ENCODE measurements at regions not wholly inside any gene's neighbourhood (a gene's known extent, or its start where the extent isn't known, plus 50 kb on each side); places are given as distances from the start of the nearest gene placed in this dataset.

GRCh38 chr11:97814325-97814959 lies 1206.3 kb upstream of the CNTN5 start:
- no peak overlapping the region for H3K27ac ChIP-seq (ENCODE audit: insufficient read length, low read depth, low read length)
- H3K18ac ChIP-seq (ENCODE audit: insufficient read length, low read depth, low read length), result no peak overlapping the region
- no peak overlapping the region for H2AFZ ChIP-seq (ENCODE audit: low read length)
- no peak overlapping the region for H3K56ac ChIP-seq (ENCODE audit: insufficient read length, low read depth, low read length)
- DNase-seq, result no peak
- H2BK5ac ChIP-seq (ENCODE audit: insufficient read length, low read length), result no peak overlapping the region
- H3K4me2 ChIP-seq (ENCODE audit: insufficient read depth, insufficient read length, low read length), result no peak overlapping the region
- no CpG with 5 or more reads among the region's 4 CpGs for WGBS (ENCODE audit: extremely low coverage, insufficient read length, low lambda C conversion rate)
- no peaks in the 10 kb centered on the region for H3K23me2 ChIP-seq (ENCODE audit: insufficient read length, low read depth, low read length, poor library complexity, severe bottlenecking)
- no peaks in the 10 kb centered on the region for H3K79me1 ChIP-seq (ENCODE audit: insufficient read depth, low read depth, low read length, poor library complexity, severe bottlenecking)
- H4K20me1 ChIP-seq (ENCODE audit: control insufficient read depth, insufficient read depth, insufficient read length), result no peaks in the 10 kb centered on the region
- Mint-ChIP-seq H3K4me1 (no peaks in the 10 kb centered on the region), H3K27ac (no peak overlapping the region), H3K9me3 (peaks cover 0 to 3% of the 10 kb centered on the region in 2 experiments; a peak in 1 of 5 replicates), H3K36me3 (ENCODE audit: insufficient read depth in 1 of 3, low read depth in 3 of 3) (peaks cover 0 to 8% (median 6%) of the 10 kb centered on the region in 3 experiments; a peak in 4 of 7 replicates), H3K4me3 (no peak overlapping the region), H3K27me3 (ENCODE audit: low read depth) (no peaks in the 10 kb centered on the region)
- H3K23ac ChIP-seq (ENCODE audit: insufficient read length, low read depth, low read length), result no peak overlapping the region
- no peak overlapping the region for H2AK5ac ChIP-seq (ENCODE audit: insufficient read length, low read length)
- no peak overlapping the region for H2BK20ac ChIP-seq (ENCODE audit: low read depth, low read length, poor library complexity, severe bottlenecking)
- H4K5ac ChIP-seq (ENCODE audit: insufficient read length, low read depth, low read length), result no peak overlapping the region
- H3T11ph ChIP-seq (ENCODE audit: low read length), result no peak overlapping the region
- H2BK15ac ChIP-seq (ENCODE audit: low read depth, low read length), result no peak overlapping the region
- H2BK12ac ChIP-seq (ENCODE audit: insufficient read length, low read depth, low read length), result no peak overlapping the region
- H3K79me2 ChIP-seq (ENCODE audit: insufficient read depth, low read length), result no peaks in the 10 kb centered on the region
- H4K8ac ChIP-seq (replicated peaks; ENCODE audit: insufficient read length, low read depth, low read length), result no peak overlapping the region
- H2BK120ac ChIP-seq (ENCODE audit: low read depth, low read length, poor library complexity, severe bottlenecking), result no peak overlapping the region
- TF ChIP-seq CTCF (conservative IDR thresholded peaks at IDR 0.05), result no peak
- H3K4me1 ChIP-seq (ENCODE audit: insufficient read depth, low read length), result no peaks in the 10 kb centered on the region
- no peaks in the 10 kb centered on the region for H3K9me3 ChIP-seq (ENCODE audit: control insufficient read depth, low read depth, low read length)
- H3K9ac ChIP-seq (ENCODE audit: extremely low read depth, insufficient read length, low read length), result no peak overlapping the region
- no peak overlapping the region for H3K4ac ChIP-seq (ENCODE audit: low read depth, low read length)
- no peak overlapping the region for H4K91ac ChIP-seq (ENCODE audit: insufficient read length, low read depth, low read length)
- no peak overlapping the region for H3K14ac ChIP-seq (ENCODE audit: insufficient read depth, low read length)
- H3K27me3 ChIP-seq (ENCODE audit: insufficient read depth, low read length), result no peaks in the 10 kb centered on the region
